Endodermal cell (in vitro differentiated cells): ENCODE measurements at regions not wholly inside any gene's neighbourhood (a gene's known extent, or its start where the extent isn't known, plus 50 kb on each side); places are given as distances from the start of the nearest gene placed in this dataset.

ENCODE experiments used
- DNase-seq: peaks from one replicate; pipeline ENCODE4 v3.0.0-alpha.2; 2017
- H3K27ac ChIP-seq: 2 replicates; pipeline ENCODE4 v1.5.1; 2013; ENCODE audit warnings: mild to moderate bottlenecking, low read depth, low read length, moderate library complexity
- H3K27me3 ChIP-seq: 2 replicates; pipeline ENCODE4 v1.6.1; 2013; ENCODE audit warnings: mild to moderate bottlenecking, low read length, moderate library complexity; ENCODE audit not compliant: insufficient read depth, control insufficient read depth, poor library complexity, severe bottlenecking
- H3K36me3 ChIP-seq: 2 replicates; pipeline ENCODE4 v1.7.0; 2013; ENCODE audit warnings: mild to moderate bottlenecking, low read length, moderate library complexity; ENCODE audit not compliant: control insufficient read depth, insufficient read depth
- H3K4me1 ChIP-seq: one replicate; pipeline ENCODE4 v1.7.0; 2013; ENCODE audit warnings: low read length; ENCODE audit not compliant: control insufficient read depth, insufficient read depth
- H3K4me3 ChIP-seq: 2 replicates; pipeline ENCODE4 v1.5.1; 2013; ENCODE audit warnings: mild to moderate bottlenecking, low read length, moderate library complexity
- H3K9ac ChIP-seq: 2 replicates; pipeline ENCODE4 v1.6.1; 2013; ENCODE audit warnings: mild to moderate bottlenecking, low read length, moderate library complexity; ENCODE audit not compliant: poor library complexity, severe bottlenecking; ENCODE audit errors: extremely low read depth
- H3K9me3 ChIP-seq: 2 replicates; pipeline ENCODE4 v1.6.1; 2013; ENCODE audit warnings: mild to moderate bottlenecking, low read length, moderate library complexity; ENCODE audit not compliant: control insufficient read depth
- H3K27ac Mint-ChIP-seq: 2 replicates; pipeline ENCODE4 v1.8.0; 2020; ENCODE audit warnings: mixed read lengths
- H3K27me3 Mint-ChIP-seq: 2 replicates; pipeline ENCODE4 v1.8.0; 2021; ENCODE audit warnings: mild to moderate bottlenecking, mixed read lengths; ENCODE audit not compliant: insufficient read depth
- H3K36me3 Mint-ChIP-seq: 2 replicates; pipeline ENCODE4 v1.8.0; 2020; ENCODE audit warnings: low read depth, mixed read lengths
- H3K4me1 Mint-ChIP-seq: 2 replicates; pipeline ENCODE4 v1.8.0; 2020; ENCODE audit warnings: mixed read lengths
- H3K4me3 Mint-ChIP-seq: 2 replicates; pipeline ENCODE4 v1.8.0; 2020; ENCODE audit warnings: mild to moderate bottlenecking, moderate library complexity, mixed read lengths
- H3K9me3 Mint-ChIP-seq: 2 replicates; pipeline ENCODE4 v1.8.0; 2020; ENCODE audit warnings: mild to moderate bottlenecking, mixed read lengths
- WGBS, 2 experiments: methylation state at CpG; one replicate each; pipeline versions ENCODE4 v1.1.5 to v1.1.7; 2013; ENCODE audit warnings: missing lambda C conversion rate in 2 of 2, mixed read lengths in 1 of 2; ENCODE audit not compliant: insufficient coverage in 1 of 2, insufficient read length in 1 of 2; 5-methylcytosine and 5-hydroxymethylcytosine counted together
- TF ChIP-seq, protein P1 (sequence below): fragments of 200-600 bp; sonication (generic); conservative IDR thresholded peaks from 2 replicates; pipeline ENCODE4 v1.5.0; 2021; ENCODE audit warnings: antibody characterized with exemption, mild to moderate bottlenecking

DNA sequence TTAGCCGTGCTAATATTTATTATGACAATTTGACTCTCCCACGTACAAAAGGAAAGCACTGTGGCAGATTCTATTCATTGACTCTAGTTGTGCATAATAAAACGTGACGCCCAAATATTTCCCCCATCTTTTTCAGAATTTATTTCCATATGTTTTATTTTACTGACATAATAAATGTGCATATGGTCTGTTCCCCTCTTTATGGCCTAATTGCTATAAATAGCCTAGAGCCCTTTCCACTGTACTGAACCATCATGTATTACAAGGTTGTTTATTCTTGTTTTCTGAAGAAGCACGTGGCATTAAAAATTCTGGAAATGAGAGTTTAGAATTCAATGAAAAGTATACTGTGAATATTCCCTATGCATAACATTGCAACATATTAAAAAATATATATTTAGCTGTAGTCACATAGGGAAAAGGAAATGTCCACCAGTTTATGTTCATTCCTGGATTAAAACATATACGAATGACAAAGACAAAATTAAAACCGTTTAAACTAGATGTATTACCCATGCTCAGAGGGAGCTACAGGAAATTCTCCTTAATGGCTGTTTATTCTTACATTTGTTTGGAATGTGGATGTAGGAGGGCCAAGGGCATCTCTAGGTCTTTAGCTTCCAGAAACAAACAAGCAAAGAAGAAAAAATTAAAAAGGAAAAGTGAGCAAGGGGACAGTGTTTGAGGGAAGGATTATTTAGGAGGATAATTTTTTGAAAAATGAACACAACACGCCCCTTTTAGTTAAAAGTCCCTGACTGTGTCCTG, 122.1 kb upstream of the MMADHC start:
- no peaks in the 10 kb centered on the region for H3K27me3 ChIP-seq
- no peak overlapping the region for H3K9ac ChIP-seq
- TF ChIP-seq, protein P1, sequence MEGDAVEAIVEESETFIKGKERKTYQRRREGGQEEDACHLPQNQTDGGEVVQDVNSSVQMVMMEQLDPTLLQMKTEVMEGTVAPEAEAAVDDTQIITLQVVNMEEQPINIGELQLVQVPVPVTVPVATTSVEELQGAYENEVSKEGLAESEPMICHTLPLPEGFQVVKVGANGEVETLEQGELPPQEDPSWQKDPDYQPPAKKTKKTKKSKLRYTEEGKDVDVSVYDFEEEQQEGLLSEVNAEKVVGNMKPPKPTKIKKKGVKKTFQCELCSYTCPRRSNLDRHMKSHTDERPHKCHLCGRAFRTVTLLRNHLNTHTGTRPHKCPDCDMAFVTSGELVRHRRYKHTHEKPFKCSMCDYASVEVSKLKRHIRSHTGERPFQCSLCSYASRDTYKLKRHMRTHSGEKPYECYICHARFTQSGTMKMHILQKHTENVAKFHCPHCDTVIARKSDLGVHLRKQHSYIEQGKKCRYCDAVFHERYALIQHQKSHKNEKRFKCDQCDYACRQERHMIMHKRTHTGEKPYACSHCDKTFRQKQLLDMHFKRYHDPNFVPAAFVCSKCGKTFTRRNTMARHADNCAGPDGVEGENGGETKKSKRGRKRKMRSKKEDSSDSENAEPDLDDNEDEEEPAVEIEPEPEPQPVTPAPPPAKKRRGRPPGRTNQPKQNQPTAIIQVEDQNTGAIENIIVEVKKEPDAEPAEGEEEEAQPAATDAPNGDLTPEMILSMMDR, result no peak
- Mint-ChIP-seq H3K4me3 (no peak overlapping the region), H3K27ac (no peak overlapping the region), H3K36me3 (no peaks in the 10 kb centered on the region), H3K9me3 (peaks cover 4% of the 10 kb centered on the region), H3K4me1 (no peaks in the 10 kb centered on the region), H3K27me3 (no peaks in the 10 kb centered on the region)
- H3K9me3 ChIP-seq, result no peaks in the 10 kb centered on the region
- H3K4me1 ChIP-seq, result no peaks in the 10 kb centered on the region
- no peaks in the 10 kb centered on the region for H3K36me3 ChIP-seq
- H3K27ac ChIP-seq, result no peak overlapping the region
- no peak for DNase-seq
- WGBS, 2 experiments, result 86 to 90% methylated on average over 3 to 7 of the region's 8 CpGs
- H3K4me3 ChIP-seq, result no peak overlapping the region

DNA sequence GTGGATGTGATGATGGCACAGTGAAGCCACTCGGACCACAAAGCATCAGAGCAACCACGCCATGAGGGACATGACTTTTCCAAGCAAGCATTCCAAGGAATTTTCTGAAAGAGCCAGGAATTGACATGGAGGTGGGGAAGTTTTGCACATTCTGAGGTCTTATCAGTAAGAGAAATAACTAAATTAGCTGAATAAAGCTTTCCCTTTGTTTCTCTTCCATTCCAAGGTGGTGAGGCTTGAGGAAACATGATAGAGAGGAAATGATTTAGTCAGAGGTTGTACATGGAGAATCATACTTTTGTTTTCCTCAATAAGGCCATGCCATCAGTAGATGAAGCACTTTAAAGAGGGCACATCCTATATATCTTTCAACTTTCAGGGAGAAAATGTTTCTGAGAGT, 115.7 kb upstream of the MMADHC start:
- TF ChIP-seq, protein P1, result no peak
- Mint-ChIP-seq H3K4me1 (peaks cover 1% of the 10 kb centered on the region), H3K27ac (no peak overlapping the region), H3K36me3 (no peaks in the 10 kb centered on the region), H3K4me3 (no peak overlapping the region), H3K27me3 (no peaks in the 10 kb centered on the region), H3K9me3 (peaks cover 4% of the 10 kb centered on the region)
- Histone ChIP-seq H3K9ac (no peak overlapping the region), H3K36me3 (no peaks in the 10 kb centered on the region), H3K9me3 (no peaks in the 10 kb centered on the region), H3K27ac (no peak overlapping the region), H3K4me1 (no peaks in the 10 kb centered on the region), H3K4me3 (no peak overlapping the region), H3K27me3 (no peaks in the 10 kb centered on the region)
- no peak for DNase-seq
- 85 to 92% methylated on average over 2 of the region's 2 CpGs for WGBS, 2 experiments

DNA sequence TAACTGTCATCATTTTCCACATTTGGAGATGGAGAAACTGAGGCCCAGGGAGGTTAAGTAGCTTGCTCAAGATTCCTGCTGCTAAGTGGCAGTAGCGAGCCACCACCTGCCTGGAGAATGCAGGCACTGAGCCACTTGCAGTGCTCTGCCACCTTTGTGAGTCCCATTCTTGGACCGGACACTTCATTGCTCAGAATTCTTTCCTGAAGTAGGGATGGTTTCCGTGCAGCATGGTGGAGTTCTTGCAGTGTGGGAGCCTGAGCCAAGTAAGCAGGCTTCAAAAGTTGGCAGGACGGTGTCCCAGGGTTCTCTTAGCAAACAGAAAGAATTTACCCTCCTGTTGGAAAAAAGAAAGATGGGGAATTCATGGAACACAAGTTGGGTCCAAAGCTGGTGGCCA, 115.0 kb upstream of the MMADHC start:
- H3K9me3 Mint-ChIP-seq, result peaks cover 4% of the 10 kb centered on the region
- no peak overlapping the region for H3K4me3 Mint-ChIP-seq
- TF ChIP-seq, protein P1, result no peak
- H3K27ac Mint-ChIP-seq, result no peak overlapping the region
- no peak for DNase-seq
- H3K36me3 Mint-ChIP-seq, result no peaks in the 10 kb centered on the region
- H3K4me1 Mint-ChIP-seq, result peaks cover 1% of the 10 kb centered on the region
- no peaks in the 10 kb centered on the region for H3K27me3 ChIP-seq
- no peaks in the 10 kb centered on the region for H3K4me1 ChIP-seq
- H3K36me3 ChIP-seq, result no peaks in the 10 kb centered on the region
- H3K27me3 Mint-ChIP-seq, result no peaks in the 10 kb centered on the region
- 90 to 96% methylated on average over 4 of the region's 4 CpGs for WGBS, 2 experiments
- H3K9ac ChIP-seq, result no peak overlapping the region
- H3K9me3 ChIP-seq, result no peaks in the 10 kb centered on the region
- H3K4me3 ChIP-seq, result no peak overlapping the region
- H3K27ac ChIP-seq, result no peak overlapping the region
